ENCODE measurements at regions not wholly inside any gene's neighbourhood (a gene's known extent, or its start where the extent isn't known, plus 50 kb on each side); places are given as distances from the start of the nearest gene placed in this dataset.

DNA sequence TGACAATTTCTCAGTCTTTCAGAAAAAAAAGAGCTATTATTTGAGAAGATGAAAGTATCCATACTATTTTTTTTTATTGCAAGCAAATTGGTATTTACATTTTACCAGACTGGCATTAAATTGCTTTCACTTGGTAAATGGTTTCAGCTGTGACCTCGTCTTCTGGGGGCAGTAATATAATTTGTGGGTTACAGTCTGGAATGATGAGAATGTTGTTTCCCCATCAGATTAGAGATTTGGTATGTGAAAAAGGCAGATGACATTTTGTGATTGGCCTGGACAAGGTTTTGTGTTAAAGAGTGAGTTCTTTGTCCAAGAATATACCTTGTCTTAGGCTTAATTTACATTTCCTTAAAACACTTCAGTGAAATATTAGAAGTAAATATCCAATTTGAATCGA is 390.1 kb upstream of the ST6GAL2 start:
- TF ChIP-seq POLR2A (IDR thresholded peaks at IDR 0.05; ENCODE audit: low read length) (no peak), GATA1 (IDR thresholded peaks at IDR 0.05; ENCODE audit: low read depth, low read length) (no peak)

Data from erythroblast (primary cell).